HG03460 (cell line): ENCODE measurements at regions not wholly inside any gene's neighbourhood (a gene's known extent, or its start where the extent isn't known, plus 50 kb on each side); places are given as distances from the start of the nearest gene placed in this dataset.

ENCODE experiments used
- ATAC-seq: cut with Tn5 transposase; IDR thresholded peaks from one replicate; pipeline ENCODE4 v1.9.1; 2021; ENCODE audit not compliant: unreplicated experiment

DNA sequence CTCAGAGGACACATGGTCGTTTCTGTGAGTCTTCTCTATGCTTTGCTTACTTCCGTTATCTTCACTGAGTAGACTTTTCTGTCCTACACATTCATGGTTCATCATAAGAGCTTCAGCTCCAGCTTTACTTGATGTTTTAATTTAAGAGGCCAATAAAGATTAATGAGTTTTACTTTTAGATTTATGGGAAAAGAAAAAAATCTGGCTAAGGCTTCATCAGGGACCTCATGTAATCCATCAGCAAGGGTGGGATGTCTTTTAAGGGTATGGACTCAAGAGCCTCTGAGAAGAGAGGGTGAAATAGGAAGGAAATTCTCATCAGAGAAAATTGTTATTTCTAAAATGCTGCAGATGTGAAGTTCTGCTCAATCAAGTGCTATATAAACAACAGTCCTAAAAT, 963.0 kb upstream of the RAG2 start:
- ATAC-seq, result no peak

DNA sequence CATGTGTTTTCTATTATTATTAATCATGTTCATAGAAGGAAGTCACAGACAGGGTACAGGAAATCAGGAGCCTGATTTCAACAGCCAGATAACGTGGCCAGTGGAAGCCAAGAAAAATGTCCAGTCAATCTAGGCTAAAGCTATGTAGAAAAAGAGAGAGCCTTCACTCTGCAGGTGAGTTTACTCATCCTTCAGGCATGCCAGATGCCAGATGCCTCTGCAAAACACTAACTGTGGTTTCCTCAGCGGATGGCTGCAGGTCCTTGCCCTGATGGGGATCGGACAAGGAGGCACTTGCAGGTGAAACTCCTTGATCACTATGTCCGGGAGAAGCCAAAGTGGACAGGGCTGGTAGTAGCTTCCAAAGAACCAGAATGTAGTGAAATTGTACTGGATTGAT, 962.3 kb upstream of the RAG2 start:
- ATAC-seq, result no peak

DNA sequence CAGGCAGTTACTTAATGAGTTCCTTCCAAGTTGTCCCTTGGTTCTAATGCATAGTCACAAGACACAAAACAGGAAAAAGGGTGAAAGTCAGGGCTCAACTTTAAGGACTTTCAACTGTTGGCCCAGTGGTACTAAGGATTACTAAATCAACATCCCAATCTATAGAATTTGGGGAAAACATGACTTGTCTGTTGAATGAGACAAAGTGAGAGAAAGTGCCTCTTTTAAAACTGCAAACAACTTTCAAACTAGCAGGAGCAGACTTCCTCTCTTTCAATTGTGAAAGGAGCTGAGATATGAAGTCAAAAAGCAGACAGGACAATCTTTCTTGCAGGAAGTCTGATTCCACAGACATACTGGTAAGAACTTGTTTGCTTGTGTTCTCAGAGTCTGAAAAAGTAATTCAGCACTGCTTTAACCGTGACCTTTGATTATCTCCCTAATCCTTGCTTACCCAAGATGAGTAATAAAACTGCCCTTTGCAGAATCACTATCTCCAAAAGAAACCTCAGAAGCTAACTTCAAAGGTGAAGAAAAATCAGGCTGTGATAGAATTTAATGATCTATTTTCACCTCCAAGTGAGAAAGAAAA, 960.7 kb upstream of the RAG2 start:
- ATAC-seq, result no peak

DNA sequence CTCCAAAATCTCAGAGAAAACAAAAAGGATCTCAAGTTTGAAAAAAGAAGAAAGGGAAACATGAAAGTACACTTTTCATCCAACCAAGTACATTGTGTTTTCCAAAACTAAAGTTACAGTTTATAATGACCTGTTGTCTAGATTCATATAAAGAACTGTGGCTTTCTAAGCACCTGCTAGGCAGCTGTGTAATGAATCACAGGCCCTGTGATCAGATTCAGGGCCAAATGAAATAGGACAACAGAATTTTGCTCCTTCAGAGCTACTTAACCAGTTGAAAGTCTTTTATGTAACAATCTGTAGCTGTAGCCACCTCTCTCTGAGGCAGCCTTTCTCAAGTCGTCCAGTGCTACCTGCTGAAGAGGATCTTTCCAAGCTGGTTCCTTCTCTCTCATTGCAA, 960.0 kb upstream of the RAG2 start:
- no peak for ATAC-seq

DNA sequence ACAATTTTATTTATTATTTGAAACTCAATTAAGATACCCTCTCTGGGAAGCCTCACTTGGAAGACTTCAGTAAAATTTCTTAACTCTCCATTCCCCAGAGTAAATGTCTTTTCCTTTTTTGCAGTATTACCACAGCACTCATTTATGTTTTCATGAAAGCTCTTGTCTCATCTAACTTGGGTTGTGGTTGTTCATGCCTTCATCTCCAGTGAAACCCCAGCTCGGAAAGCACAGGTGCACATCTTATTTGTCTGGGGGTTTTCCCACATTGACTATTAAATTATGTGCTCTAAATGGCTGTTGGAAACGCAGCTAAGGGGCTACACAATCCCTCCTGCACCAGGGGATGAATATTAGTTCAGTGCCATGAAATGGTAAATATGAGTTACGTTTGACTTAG, 954.2 kb upstream of the RAG2 start:
- no peak for ATAC-seq

DNA sequence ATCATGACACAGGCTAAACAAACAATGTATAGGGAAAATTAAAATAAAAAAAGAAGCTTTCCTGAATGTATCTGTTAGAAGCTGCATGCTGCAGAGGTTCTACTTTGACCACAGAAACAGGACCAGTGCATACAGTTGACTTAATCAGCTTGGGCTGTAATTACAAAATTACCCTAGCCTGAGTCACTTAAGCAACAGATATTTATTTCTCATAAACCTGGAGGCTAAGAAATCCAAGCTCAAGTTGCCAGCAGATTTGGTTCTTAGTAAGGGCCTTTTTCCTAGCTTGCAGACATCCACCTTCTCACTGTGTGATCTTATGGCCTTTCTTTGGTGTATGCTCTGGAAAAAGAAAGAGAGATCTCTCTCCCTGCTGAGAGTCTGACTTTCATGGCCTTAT, 946.5 kb upstream of the RAG2 start:
- no peak for ATAC-seq

DNA sequence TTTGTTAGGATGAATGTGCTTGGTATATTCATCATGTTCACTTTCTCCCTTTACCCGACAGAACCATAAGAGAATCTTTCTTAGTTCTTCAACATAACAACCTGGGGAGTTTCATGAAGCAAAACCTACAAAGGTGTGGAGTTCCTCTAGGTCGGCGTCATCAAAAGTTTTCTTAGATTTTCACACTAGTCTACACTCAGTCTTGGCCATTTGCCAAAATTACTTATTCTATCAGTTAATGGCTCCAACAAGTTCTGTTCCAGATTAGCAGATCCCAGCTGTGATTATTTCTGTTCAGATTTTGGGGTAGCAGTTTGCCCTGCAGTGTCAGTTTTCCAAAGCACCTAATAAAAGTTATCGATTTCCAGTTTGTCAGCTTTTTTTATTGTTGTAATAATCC, 935.8 kb upstream of the RAG2 start:
- no peak for ATAC-seq

DNA sequence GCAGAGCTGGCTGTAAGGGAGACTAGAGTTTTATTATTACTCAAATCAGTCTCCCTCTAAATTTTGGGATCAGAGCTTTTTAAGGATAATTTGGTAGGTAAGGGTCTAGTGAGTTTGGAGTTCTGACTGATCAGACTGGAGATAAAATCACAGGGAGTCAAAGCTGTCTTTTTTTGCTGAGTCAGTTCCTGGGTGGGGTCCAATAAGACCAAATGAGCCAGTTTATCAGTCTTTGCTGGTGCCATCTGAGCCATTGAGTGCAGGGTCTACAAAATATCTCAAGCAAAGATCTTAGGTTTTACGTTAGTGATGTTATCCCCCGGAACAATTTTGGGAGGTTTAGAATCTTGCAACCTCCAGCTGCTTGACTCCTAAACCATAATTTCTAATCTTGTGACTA, 935.1 kb upstream of the RAG2 start:
- no peak for ATAC-seq

DNA sequence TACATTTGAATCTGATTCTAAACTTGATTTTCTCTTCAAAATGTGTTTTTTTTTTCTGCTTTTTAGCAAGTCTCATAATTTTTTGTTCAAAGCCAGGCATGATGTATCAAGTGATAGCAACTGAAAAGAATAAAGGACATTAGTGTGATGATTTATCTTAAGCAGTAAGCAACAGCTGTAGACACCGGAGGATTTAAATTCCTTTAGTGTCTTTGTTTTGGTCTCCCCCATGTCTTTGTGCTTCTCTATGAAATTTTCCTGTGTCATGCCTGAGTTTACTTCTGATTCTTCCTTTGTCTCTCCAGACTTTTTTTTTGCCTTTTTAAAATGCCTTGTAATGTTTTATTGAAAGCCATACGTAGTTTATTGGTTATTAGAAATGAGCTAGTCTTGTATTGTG, 934.2 kb upstream of the RAG2 start:
- ATAC-seq, result no peak

DNA sequence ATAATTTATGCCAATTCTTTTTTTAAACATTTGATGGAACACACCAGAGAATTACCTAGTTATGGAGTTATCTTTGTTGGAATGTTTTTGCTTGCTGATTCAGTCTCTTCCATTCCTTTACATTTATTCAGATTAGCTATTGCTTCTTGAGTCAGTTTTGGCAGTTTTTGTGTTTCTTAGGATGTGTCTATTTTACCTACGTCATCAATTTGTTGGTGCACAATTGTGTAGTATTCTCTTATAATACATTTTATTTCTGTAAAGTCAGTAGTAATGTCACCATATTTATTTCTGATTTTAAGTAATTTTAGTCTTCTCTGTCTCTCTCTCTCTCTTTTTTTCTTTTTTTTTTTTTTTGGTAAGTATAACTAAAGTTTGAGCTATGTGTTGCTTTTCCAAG, 929.5 kb upstream of the RAG2 start:
- ATAC-seq, result no peak

DNA sequence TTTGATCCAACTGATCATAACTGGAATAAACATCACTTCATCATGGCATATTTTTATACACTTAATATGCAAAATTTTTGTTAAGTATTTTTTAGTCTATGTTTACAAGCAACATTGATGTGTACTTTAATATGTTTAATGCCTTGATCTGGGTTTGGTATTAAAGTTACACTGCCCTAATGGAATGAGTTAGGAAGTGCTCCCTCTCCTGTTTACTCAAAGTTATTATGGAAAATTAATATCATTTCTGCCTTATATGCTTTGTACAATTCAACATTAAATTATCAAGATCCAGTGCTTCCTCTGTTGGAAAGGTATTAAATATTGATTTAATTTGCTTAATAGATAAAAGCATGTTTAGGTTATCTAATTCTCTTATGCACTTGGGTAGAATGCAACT, 927.3 kb upstream of the RAG2 start:
- ATAC-seq, result no peak

DNA sequence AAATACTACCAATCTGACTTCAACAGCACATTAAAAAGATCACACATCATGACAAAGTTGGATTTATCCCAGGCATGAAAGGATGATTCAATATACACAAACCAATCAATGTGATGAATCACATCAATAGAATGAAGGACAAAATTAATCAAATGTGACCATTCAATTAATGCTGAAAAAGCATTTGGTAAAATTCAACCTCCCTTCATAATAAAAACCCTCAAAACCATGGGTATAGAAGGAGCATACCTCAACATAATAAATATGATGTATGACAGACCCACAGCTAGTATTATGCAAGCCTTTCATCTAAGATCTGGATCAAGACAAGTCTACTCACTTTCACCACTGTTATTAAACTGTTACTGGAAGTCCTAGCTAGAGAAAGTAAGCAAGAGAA, 921.7 kb upstream of the RAG2 start:
- ATAC-seq, result no peak

DNA sequence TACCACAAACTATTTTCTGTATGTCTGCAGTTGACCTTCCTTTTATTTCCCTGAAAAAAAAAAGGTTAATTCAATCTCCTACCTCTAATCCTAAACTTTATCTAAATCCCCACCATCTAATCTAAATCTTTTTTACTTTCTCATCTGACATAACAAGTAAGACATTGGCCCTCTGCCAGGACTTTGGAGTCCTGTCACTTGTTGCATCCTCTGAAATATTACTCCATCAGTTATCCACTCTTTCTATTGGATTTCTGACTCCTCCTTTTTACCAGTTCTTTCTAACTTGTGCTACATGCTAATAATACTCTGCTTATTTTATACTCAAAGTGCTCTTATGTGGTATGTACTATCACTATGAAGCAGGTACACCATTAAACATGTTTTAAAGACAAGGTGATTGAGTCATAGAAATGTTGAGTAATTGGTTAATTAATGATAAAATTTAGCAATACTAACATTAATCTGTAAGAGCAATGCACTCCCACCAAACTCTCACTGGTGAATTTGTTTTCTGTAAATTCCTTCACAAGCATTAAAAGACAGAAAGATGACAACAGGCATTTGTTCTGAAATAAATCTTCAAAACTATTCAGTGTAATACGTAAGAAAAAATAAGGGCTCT, 914.2 kb upstream of the RAG2 start:
- ATAC-seq, result no peak

DNA sequence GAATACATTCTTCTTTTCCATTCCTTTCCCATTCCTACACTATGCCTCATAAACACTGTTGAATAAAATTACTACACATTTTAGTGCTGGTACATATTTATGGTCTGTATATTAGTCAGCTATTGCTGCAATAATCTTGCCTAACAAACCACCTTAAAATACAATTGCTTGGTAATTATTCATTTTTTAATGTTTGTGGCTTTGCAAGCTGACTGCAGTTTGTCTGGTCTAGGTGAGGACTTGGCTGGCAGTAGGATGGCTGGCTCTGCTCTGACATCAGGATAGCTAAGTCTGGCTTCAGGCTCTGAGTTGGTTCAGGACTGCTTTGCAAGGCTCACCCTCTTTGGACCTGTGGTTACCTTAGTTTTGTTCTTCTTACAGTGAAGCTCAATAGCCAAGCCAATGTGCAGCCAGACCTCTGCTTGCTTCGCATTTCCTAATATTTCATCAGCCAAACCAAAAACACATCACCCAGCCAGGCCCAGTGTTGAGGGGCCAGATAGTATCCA, 913.4 kb upstream of the RAG2 start:
- no peak for ATAC-seq

DNA sequence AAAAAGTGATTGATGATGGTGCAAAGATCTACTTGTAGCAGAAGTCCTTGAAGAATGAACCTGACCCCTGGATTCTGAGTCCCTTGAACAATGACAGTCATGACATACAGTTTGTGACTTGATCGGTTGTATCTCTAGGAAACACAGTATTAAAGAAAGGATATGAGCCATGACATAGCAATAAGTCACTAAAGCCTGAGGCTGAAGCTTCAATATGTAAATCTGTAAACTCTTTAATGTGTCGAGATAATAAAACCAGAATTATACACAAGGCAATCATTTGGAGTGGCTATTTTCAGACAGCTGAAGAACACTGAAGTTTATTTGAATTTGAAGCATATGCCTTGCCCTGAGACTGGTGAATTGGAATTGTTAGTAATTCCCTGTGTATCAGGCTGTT, 911.5 kb upstream of the RAG2 start:
- no peak for ATAC-seq

DNA sequence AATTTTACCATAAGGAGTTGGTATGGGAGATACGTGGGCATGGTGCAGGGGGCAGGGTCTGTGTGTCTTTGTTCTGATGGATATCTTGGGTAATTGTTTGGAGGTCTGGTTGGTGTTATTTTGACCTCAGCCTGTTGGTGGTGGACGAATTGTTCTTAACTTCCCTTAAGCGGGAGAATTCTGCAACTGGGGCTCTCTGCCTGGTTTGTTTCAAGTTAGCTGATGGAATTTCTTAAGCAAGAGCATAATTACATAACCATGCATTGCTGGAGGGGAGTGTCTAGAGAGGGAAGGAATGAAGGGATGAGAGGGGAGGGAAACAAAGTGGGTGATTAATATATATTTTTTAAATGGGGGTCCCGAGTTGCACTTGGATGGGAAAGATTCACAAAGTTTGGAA, 908.5 kb upstream of the RAG2 start:
- no peak for ATAC-seq

DNA sequence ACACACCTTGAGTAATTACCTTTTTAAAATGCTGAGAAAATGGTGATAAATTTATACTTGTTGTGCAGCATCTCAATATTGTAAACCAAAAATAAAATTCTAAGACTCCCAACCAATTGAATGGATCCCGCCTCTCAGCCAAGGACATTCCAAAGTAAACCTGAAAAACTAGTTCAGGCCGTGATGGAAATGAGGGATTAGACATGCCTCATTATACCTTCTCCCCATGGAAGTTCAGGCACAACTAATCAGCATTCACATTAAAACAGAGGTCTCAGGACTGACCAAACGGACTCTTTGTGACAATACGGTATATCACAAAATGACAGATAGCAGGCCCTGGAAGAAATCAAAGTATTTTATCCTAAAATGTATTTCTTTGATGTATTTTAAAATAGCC, 907.4 kb upstream of the RAG2 start:
- ATAC-seq, result no peak

DNA sequence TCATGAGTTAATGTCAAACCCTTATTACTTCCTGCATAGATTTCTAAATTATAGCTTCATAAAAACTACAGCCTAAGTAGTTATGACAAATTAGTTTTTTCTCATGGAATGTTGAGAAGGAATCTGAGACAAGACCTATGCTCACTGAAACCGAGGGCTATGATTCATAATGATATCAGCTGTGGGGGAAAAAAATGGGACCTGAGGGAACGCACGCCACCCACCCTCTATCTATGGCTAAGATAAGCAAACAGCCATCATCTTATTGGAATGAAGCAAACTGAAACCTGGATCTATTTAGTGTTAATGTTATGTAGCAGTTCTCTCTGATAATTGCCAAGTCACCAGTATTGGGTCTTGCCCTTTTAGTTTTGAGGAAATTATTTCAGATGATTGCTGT, 906.9 kb upstream of the RAG2 start:
- ATAC-seq, result no peak

DNA sequence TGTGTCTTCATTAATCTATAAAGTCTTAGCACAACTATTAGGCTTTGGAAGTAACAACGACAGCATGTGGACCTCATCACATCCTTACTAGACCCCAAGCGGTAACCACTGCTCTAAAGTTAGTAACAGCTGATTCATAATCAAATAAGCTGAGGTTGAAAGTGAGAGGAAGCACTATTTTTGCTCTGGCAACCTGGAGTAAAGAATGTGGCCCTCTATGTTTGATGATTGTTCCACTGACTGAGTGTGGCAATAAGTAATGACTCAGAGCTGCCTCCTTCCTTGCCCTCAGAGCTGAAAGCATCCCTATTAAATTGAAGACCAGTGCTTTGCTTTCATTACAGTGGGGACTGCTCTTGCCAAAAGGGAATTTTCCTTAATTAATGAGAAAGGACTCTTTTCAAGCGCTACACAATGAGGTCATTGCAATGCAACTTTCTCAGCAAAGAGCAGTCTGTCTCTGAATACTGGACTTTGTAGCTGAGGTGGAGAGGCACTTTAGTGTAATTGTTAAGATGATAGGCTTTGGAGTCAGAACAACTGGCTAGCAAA, 906.1 kb upstream of the RAG2 start:
- ATAC-seq, result peak; percentile 86

DNA sequence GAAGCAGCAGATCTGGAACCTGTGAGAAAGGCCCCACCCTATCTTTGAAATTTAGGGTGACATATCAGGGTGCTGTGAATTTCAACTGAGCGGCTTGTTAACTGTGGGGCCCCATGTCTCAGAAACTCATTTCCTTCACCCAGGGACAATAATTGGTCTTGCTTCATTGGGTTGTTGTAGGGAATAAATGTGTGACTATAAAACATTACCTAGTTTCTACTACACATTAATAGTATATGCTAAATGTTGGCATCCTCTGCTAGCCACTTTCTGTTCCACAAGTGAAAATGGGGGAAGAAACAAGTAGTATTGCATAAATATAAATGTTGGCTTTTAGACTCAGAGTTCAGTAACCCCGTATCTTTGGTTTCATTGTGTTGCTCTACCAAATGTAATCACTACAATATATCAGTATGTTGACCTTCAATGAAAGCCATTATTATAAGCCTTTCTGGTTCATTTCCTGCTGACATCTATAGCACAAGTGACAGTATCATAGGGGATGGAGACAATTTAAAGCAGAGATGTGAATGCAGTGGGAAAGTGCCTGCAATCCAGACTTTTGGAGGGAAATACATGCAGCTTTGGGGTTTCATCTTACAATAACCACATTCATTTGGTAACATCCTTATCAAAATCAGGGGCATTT, 905.5 kb upstream of the RAG2 start:
- ATAC-seq, result peak; percentile 47

DNA sequence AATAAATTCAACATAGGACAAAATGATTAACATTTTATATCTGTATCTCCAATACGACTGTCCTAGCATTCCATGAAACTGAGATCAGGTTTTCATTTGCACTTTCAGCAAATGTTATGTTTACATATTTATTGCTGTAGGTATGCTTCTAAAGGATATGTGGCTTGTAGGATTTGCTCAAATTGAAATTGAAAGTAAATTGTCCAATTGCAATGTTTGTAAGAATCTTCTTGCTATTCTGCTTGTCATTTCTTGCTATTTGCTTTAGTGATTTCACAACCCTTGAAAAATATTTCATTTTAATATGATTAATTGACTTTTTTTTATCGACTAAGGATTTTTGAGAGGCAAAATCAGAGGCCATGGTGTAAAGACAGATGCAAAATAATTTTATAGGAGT, 904.2 kb upstream of the RAG2 start:
- ATAC-seq, result no peak

DNA sequence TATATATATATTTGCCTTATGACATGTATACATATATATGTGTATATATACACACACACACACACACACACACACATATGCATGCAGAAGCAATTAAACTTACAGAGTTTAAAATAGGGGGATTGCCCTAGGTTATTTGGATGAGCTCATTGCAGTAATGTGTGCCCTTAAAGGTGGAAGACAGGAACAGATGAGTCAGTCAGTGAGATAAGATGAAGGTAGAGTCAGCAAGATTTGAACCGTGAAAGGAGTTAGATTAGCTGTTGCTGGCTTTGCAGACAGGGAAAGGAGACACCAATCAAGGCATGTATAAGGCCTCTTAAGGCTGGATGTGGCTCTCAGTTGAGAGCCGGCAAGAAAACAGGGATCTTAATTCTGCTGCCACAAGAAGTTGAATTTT, 902.4 kb upstream of the RAG2 start:
- ATAC-seq, result no peak
